ENCODE measurements at regions not wholly inside any gene's neighbourhood (a gene's known extent, or its start where the extent isn't known, plus 50 kb on each side); places are given as distances from the start of the nearest gene placed in this dataset.
A peak's percentile ranks its signal among the peaks of the same experiment; 100 is the strongest.

DNA sequence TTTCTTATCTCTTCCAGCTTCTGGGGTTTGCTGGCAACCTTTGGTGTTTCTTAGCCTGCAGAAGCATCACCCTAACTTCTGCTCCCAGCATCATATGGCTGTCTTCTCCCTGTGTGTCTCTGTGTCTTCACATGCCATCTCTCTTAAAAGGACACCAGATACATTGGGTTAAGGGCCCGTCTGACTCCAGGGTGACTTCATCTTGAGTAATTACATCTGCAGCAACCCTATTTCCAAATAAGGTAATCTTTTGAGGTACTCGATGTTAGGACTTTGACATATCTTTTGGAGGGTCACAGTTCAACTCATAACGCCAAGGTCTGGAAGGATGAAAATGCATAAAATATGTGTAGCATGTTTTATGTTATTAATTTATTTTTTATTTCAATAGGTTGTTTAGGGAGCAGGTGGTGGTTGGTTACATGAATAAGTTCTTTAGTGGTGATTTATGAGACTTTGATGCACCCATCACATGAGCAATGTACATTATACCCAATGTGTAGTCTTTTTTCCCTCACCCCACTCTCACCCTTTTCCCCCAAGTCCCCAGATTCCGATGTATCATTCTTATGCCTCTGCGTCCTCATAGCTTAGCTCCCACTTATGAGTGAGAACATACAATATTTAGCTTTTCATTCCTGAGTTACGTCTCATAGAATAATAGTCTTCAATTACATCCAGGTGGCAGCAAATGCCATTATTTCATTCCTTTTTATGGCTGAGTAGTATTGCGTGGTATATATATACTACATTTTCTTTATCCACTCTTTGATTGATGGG is 131.1 kb downstream of the TBXT start:
- DNase-seq (ENCODE audit: extremely low spot score) = no peak
- ChIA-PET CTCF (no interaction called here), POLR2A (no interaction called here)
- TF ChIP-seq BHLHE40 (IDR thresholded peaks at IDR 0.05; ENCODE audit: borderline replicate concordance) = no peak
- TF ChIP-seq ZNF384 (IDR thresholded peaks at IDR 0.05) = no peak
- TF ChIP-seq, protein P1, sequence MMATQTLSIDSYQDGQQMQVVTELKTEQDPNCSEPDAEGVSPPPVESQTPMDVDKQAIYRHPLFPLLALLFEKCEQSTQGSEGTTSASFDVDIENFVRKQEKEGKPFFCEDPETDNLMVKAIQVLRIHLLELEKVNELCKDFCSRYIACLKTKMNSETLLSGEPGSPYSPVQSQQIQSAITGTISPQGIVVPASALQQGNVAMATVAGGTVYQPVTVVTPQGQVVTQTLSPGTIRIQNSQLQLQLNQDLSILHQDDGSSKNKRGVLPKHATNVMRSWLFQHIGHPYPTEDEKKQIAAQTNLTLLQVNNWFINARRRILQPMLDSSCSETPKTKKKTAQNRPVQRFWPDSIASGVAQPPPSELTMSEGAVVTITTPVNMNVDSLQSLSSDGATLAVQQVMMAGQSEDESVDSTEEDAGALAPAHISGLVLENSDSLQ (IDR thresholded peaks at IDR 0.05) = no peak
- no peak for TF ChIP-seq ELF4 (IDR thresholded peaks at IDR 0.05)
- TF ChIP-seq ARNT (IDR thresholded peaks at IDR 0.05) = no peak
- no peak for TF ChIP-seq L3MBTL2 (conservative IDR thresholded peaks at IDR 0.05)
- no peak for TF ChIP-seq HDGF (IDR thresholded peaks at IDR 0.05; ENCODE audit: borderline replicate concordance)
- no peak for TF ChIP-seq CTBP1 (IDR thresholded peaks at IDR 0.05; ENCODE audit: borderline replicate concordance)
- TF ChIP-seq FOXM1 (IDR thresholded peaks at IDR 0.05; ENCODE audit: borderline replicate concordance) = no peak
- TF ChIP-seq FOXA1 (IDR thresholded peaks at IDR 0.05) = no peak
- no peak for TF ChIP-seq SUZ12 (IDR thresholded peaks at IDR 0.05)
- no peak for TF ChIP-seq FOXK2 (IDR thresholded peaks at IDR 0.05)
- TF ChIP-seq TARDBP (IDR thresholded peaks at IDR 0.05) = no peak
- TF ChIP-seq SP1 (IDR thresholded peaks at IDR 0.05) = no peak

DNA sequence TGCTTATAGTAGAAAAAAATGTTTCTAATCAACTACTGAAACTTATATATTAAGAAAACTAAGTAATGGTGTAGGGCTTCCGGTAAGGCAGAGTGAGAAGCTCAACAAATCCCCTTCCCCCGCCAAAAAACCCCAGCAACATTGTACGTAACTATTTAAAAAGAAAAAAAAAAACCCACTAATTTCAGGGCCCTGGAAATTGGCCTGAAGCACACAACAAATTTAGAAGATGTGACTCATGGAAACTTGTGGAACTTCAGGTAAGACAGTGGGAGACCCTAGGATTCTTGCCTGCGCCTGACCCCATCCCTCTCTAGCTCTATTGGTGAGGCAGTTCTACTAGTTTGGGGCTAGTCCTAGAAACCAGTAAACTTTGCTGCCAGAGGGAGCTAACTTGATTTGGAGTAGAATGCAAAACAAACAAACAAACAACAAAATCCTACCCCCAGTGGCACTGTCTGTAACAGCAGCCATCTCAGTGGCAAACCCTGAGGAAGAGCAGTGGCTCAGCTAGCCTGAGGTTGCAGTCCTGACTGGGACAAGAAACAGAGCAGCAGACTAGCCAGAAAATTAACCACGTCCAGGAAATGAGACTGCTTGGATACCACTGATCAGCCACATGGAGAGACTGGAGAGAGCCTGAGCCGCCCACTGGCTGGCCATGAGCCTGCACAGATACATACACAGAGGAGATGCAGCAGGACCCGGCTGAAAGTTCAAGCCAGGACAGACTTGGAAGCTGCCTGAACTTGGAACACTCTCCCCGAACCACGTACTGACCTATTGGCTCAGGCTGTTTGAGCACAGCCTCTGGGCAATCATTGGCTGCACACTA is 135.1 kb downstream of the TBXT start:
- DNase-seq (ENCODE audit: extremely low spot score) = peak; percentile 36
- TF ChIP-seq HDGF (IDR thresholded peaks at IDR 0.05; ENCODE audit: borderline replicate concordance) (no peak), TARDBP (IDR thresholded peaks at IDR 0.05) (no peak), ZNF384 (IDR thresholded peaks at IDR 0.05) (no peak)
- ChIA-PET POLR2A (interaction anchor here (0.7 kb wide), 1 partner anchor 26 kb away, joined by 3 read pairs; no protein-coding TSS in a partner anchor), CTCF (interaction anchor here (0.7 to 1.5 kb wide), 3 partner anchors 9 to 458 kb away, joined by 3 read pairs; no protein-coding TSS in a partner anchor)

DNA sequence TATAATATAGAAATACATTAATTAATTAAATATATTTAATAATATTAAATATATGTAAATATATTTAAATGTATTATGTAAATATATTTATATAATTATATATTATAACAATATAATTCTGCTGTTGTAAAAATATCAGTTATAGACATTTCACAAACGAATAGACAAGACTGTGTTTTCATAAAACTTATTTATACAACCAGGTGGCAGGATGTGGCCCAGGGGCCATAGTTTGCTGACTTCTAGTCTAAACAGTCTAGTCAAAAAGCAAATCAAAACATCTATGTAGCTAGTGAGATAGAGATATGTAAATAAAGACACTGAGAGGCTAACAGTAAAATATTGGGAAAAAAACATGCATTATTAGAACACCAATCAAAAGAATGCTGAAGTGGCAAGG is 136.4 kb downstream of the TBXT start:
- POLR2A ChIA-PET = no interaction called here
- no peak for TF ChIP-seq FOXA1 (IDR thresholded peaks at IDR 0.05)
- no peak for TF ChIP-seq LEF1 (IDR thresholded peaks at IDR 0.05; ENCODE audit: borderline replicate concordance)
- no peak for TF ChIP-seq ARNT (IDR thresholded peaks at IDR 0.05)
- no peak for TF ChIP-seq SUZ12 (IDR thresholded peaks at IDR 0.05)
- TF ChIP-seq SP1 (IDR thresholded peaks at IDR 0.05) = no peak
- TF ChIP-seq BHLHE40 (IDR thresholded peaks at IDR 0.05; ENCODE audit: borderline replicate concordance) = no peak
- TF ChIP-seq HDGF (IDR thresholded peaks at IDR 0.05; ENCODE audit: borderline replicate concordance) = no peak
- TF ChIP-seq, protein P1 (IDR thresholded peaks at IDR 0.05) = no peak
- no peak for TF ChIP-seq L3MBTL2 (conservative IDR thresholded peaks at IDR 0.05)
- TF ChIP-seq ZNF384 (IDR thresholded peaks at IDR 0.05) = no peak
- no peak for DNase-seq (ENCODE audit: extremely low spot score)
- CTCF ChIA-PET = interaction anchor here (0.6 kb wide), 1 partner anchor 350 kb away, joined by 3 read pairs; no protein-coding TSS in a partner anchor

DNA sequence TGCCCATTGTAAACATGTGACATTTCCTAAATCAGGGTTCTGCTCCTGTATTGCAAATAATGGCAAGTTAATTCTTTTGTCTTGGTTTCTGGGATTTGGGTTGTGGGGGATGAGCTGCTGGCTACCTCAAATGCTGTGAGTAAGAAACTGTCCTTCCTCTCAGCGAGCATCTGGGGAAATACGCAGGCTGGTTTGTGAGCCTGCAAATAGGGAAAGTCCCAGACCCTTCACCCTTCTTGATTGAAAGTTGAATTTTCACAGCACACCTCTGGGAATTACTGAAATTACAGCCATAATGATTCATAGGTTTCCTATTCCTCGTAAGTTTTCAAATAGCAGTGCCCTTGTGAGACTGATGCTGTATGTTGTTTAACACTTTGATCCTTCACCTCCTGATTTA is 138.1 kb downstream of the TBXT start:
- ChIA-PET POLR2A (no interaction called here), CTCF (no interaction called here)
- TF ChIP-seq CTBP1 (IDR thresholded peaks at IDR 0.05; ENCODE audit: borderline replicate concordance) (no peak), ELF4 (IDR thresholded peaks at IDR 0.05) (no peak)
- DNase-seq (ENCODE audit: extremely low spot score) = no peak

DNA sequence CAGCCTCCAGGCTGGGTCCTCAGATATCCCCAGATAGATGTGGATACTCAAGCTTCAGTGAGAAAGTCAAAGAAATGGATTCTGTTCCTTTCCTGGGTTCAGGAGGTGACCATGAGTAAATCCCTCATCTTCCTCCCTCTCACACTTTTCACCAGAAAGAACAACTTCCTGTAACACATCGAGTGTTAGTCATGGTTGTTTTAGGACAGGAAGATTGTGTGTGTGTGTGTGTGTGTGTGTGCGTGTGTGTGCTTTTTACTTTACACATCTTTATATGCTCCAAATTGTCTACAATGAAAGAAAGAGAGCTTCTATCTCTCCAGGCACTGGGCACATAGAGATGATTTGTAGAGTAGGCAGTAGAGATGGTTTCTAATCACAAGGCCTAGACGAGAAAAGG is 139.9 kb downstream of the TBXT start:
- TF ChIP-seq FOXM1 (IDR thresholded peaks at IDR 0.05; ENCODE audit: borderline replicate concordance) (no peak), ARNT (IDR thresholded peaks at IDR 0.05) (no peak), ELF4 (IDR thresholded peaks at IDR 0.05) (no peak), HDGF (IDR thresholded peaks at IDR 0.05; ENCODE audit: borderline replicate concordance) (no peak), SP1 (IDR thresholded peaks at IDR 0.05) (no peak), L3MBTL2 (conservative IDR thresholded peaks at IDR 0.05) (no peak), LEF1 (IDR thresholded peaks at IDR 0.05; ENCODE audit: borderline replicate concordance) (no peak), ZNF384 (IDR thresholded peaks at IDR 0.05) (no peak), TARDBP (IDR thresholded peaks at IDR 0.05) (no peak), CTBP1 (IDR thresholded peaks at IDR 0.05; ENCODE audit: borderline replicate concordance) (no peak)
- ChIA-PET CTCF (no interaction called here), POLR2A (interaction anchor here (0.7 to 0.9 kb wide), 2 partner anchors 13 to 20 kb away, joined by 3 read pairs; no protein-coding TSS in a partner anchor)
- DNase-seq (ENCODE audit: extremely low spot score) = no peak

DNA sequence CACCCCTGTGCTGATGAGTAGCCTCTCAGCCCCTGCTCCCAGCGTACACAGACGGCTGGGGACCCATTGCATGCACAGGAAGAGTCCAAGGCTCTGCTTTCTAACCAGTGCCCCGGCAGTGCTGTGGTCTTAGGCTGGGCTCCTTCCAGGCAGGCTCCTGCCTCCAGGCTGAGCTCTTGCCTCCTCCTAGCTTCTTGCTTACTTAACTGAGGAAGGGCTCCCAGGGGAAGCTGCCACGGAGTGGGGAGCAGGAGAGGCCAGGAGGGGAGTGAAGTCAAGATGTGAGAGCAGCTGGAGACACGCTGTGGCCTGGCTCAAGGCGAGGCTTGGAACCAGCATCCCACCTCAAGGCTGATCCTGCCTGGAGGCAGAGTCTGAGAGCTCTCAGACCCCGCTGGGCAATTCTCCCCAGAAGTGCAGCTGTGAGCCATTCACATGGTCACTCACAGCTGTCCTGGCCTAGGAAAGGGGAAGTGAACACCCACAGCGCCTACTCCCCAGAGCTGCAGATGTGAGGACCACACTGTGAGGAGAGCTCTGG is 141.0 kb downstream of the TBXT start:
- POLR2A ChIA-PET = interaction anchor here (0.6 to 0.7 kb wide), 2 partner anchors 19 to 945 kb away, joined by 3 read pairs; no protein-coding TSS in a partner anchor
- DNase-seq (ENCODE audit: extremely low spot score) = no peak
- TF ChIP-seq FOXK2 (IDR thresholded peaks at IDR 0.05) (no peak), LEF1 (IDR thresholded peaks at IDR 0.05; ENCODE audit: borderline replicate concordance) (no peak), SUZ12 (IDR thresholded peaks at IDR 0.05) (no peak), FOXA1 (IDR thresholded peaks at IDR 0.05) (no peak), HDGF (IDR thresholded peaks at IDR 0.05; ENCODE audit: borderline replicate concordance) (no peak), L3MBTL2 (conservative IDR thresholded peaks at IDR 0.05) (no peak), ZNF384 (IDR thresholded peaks at IDR 0.05) (no peak), SP1 (IDR thresholded peaks at IDR 0.05) (no peak), ARNT (IDR thresholded peaks at IDR 0.05) (no peak), FOXM1 (IDR thresholded peaks at IDR 0.05; ENCODE audit: borderline replicate concordance) (no peak)
- CTCF ChIA-PET = interaction anchor here (0.7 kb wide), 1 partner anchor 168 kb away, joined by 3 read pairs; no protein-coding TSS in a partner anchor

All from HEK293T (cell line).